ENCODE measurements at regions not wholly inside any gene's neighbourhood (a gene's known extent, or its start where the extent isn't known, plus 50 kb on each side); places are given as distances from the start of the nearest gene placed in this dataset.
"Not testable (repeated sequence)": the region's sequence is repeated elsewhere in the genome, so short reads cannot be mapped to it uniquely, and the experiment has no call there.

- FAIRE-seq = no peak
Observed at GRCh38 chr3:1456781-1457311, 364.0 kb downstream of the CNTN6 start.

- no peak for FAIRE-seq
Observed at GRCh38 chr3:1462371-1462770, 369.5 kb downstream of the CNTN6 start.

GRCh38 chr3:1462856-1463450, 370.1 kb downstream of the CNTN6 start:
- no peak for FAIRE-seq

- FAIRE-seq = not testable (repeated sequence)
Observed at GRCh38 chr3:1465091-1465490, 372.3 kb downstream of the CNTN6 start.

GRCh38 chr3:1468145-1468544, 375.3 kb downstream of the CNTN6 start:
- FAIRE-seq = no peak

GRCh38 chr3:1469248-1469647, 376.4 kb downstream of the CNTN6 start:
- no peak for FAIRE-seq

GRCh38 chr3:1469687-1470086, 376.9 kb downstream of the CNTN6 start:
- FAIRE-seq = no peak

- no peak for FAIRE-seq
Observed at GRCh38 chr3:1477669-1478068, 384.8 kb downstream of the CNTN6 start.

GRCh38 chr3:1495466-1495865, 402.6 kb downstream of the CNTN6 start:
- no peak for FAIRE-seq

- FAIRE-seq = no peak
Observed at GRCh38 chr3:1499694-1500093, 406.9 kb downstream of the CNTN6 start.

- FAIRE-seq = no peak
Observed at GRCh38 chr3:1501406-1502115, 408.7 kb downstream of the CNTN6 start.

- FAIRE-seq = no peak
Observed at GRCh38 chr3:1506090-1506489, 413.3 kb downstream of the CNTN6 start.

- FAIRE-seq = no peak
Observed at GRCh38 chr3:1513662-1514061, 420.8 kb downstream of the CNTN6 start.

GRCh38 chr3:1515882-1516281, 423.1 kb downstream of the CNTN6 start:
- FAIRE-seq = no peak

GRCh38 chr3:1527786-1528185, 435.0 kb downstream of the CNTN6 start:
- FAIRE-seq = no peak

- FAIRE-seq = no peak
Observed at GRCh38 chr3:1528621-1529020, 435.8 kb downstream of the CNTN6 start.

GRCh38 chr3:1529676-1530075, 436.9 kb downstream of the CNTN6 start:
- no peak for FAIRE-seq

- no peak for FAIRE-seq
Observed at GRCh38 chr3:1531981-1532380, 439.2 kb downstream of the CNTN6 start.

GRCh38 chr3:1532935-1533606, 440.2 kb downstream of the CNTN6 start:
- no peak for FAIRE-seq

- FAIRE-seq = no peak
Observed at GRCh38 chr3:1533763-1534162, 440.9 kb downstream of the CNTN6 start.

GRCh38 chr3:1534252-1534651, 441.4 kb downstream of the CNTN6 start:
- FAIRE-seq = no peak

GRCh38 chr3:1535361-1535760, 442.5 kb downstream of the CNTN6 start:
- no peak for FAIRE-seq

- FAIRE-seq = no peak
Observed at GRCh38 chr3:1540686-1541085, 447.9 kb downstream of the CNTN6 start.

- no peak for FAIRE-seq
Observed at GRCh38 chr3:1551741-1552140, 458.9 kb downstream of the CNTN6 start.

Measured in colon (tissue), 2 donors.